ENCODE measurements at regions not wholly inside any gene's neighbourhood (a gene's known extent, or its start where the extent isn't known, plus 50 kb on each side); places are given as distances from the start of the nearest gene placed in this dataset.

- TF ChIP-seq CTCF (conservative IDR thresholded peaks at IDR 0.05) (no peak), ZFX (IDR thresholded peaks at IDR 0.05) (no peak)
Observed at GRCh38 chr9:21653091-21653490, 149.3 kb upstream of the MTAP start.
